ENCODE measurements at regions not wholly inside any gene's neighbourhood (a gene's known extent, or its start where the extent isn't known, plus 50 kb on each side); places are given as distances from the start of the nearest gene placed in this dataset.

DNA sequence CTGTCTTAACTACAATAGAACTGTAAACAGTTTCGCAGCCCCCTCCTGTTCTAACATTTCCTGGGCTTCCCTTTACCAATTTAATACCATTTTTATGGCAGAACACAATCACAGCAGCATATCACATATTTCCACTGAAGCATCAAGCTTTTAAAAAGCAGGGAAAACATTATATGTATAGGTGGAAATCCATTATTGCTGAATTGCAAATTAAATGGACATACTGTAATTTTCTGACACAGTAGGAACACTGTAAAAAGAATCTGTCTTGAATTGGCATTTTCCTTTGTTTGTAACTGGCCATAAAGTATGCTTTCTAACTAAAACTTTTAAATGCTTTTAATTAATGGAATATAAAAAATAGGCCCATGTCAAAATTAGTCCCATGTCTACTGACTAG is 1385.8 kb downstream of the SI start:
- intact Hi-C loops (cut with micrococcal nuclease), result no loop called here
- no peaks in the 10 kb centered on the region for H3K4me1 ChIP-seq (ENCODE audit: control insufficient read depth in 1 of 2, insufficient read depth in 2 of 2, low read length in 2 of 2)
- WGBS (ENCODE audit: insufficient coverage), result no CpG with 5 or more reads among the region's 1 CpG

DNA sequence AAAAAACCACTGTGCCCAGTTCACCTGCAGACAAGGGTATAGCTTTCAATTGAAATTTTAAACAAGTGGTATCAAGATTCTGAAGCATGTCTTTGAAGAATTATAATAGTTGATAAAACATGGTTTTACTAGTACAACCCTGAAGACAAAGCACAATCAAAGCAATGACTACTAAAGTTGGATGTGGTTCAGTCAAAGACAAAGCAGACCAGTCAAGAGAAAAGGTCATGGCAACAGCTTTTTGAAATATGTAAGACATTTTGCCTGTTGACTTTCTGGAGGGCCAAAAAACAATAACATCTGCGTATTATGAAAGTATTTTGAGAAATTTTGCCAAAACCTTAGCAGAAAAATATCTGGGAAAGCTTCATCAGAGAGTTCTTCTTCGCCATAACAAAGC is 1393.6 kb downstream of the SI start:
- DNase-seq, result no peak
- H3K4me3 Mint-ChIP-seq, result no peak overlapping the region
- Histone ChIP-seq H3K4me3 (replicated peaks in 1 of 3; ENCODE audit: low read depth in 2 of 3, low read length in 3 of 3) (no peak overlapping the region), H3K27me3 (ENCODE audit: control insufficient read depth in 2 of 2, insufficient read depth in 2 of 2, low read length in 2 of 2) (no peaks in the 10 kb centered on the region), H3K9me3 (replicated peaks in 1 of 2; ENCODE audit: control insufficient read depth in 1 of 2, insufficient read depth in 1 of 2, low read length in 2 of 2) (peaks cover 8 to 11% of the 10 kb centered on the region in 2 donors), H4K20me1 (ENCODE audit: insufficient read depth, low read length) (no peaks in the 10 kb centered on the region), H3K4me2 (replicated peaks; ENCODE audit: extremely low read depth, low read length, poor library complexity, severe bottlenecking) (no peak overlapping the region), H3K4me1 (ENCODE audit: control insufficient read depth in 1 of 2, insufficient read depth in 2 of 2, low read length in 2 of 2) (no peaks in the 10 kb centered on the region), H2AFZ (ENCODE audit: insufficient read depth, low read depth, low read length, poor library complexity, severe bottlenecking) (no peak overlapping the region), H3K9ac (ENCODE audit: insufficient read depth, low read length, poor library complexity, severe bottlenecking) (no peak overlapping the region), H3K79me2 (ENCODE audit: insufficient read depth, low read length) (no peaks in the 10 kb centered on the region), H3K27ac (ENCODE audit: low read depth in 1 of 2, low read length in 2 of 2) (no peak overlapping the region), H3K36me3 (replicated peaks in 1 of 2; ENCODE audit: control insufficient read depth in 1 of 2, insufficient read depth in 2 of 2, low read length in 2 of 2) (no peaks in the 10 kb centered on the region)
- H3K27me3 Mint-ChIP-seq (ENCODE audit: low read depth in 3 of 3), result no peaks in the 10 kb centered on the region
- no peak overlapping the region for H3K27ac Mint-ChIP-seq
- no peaks in the 10 kb centered on the region for H3K36me3 Mint-ChIP-seq
- intact Hi-C loops (cut with micrococcal nuclease), result no loop called here
- no peaks in the 10 kb centered on the region for H3K4me1 Mint-ChIP-seq
- TF ChIP-seq, protein P1, sequence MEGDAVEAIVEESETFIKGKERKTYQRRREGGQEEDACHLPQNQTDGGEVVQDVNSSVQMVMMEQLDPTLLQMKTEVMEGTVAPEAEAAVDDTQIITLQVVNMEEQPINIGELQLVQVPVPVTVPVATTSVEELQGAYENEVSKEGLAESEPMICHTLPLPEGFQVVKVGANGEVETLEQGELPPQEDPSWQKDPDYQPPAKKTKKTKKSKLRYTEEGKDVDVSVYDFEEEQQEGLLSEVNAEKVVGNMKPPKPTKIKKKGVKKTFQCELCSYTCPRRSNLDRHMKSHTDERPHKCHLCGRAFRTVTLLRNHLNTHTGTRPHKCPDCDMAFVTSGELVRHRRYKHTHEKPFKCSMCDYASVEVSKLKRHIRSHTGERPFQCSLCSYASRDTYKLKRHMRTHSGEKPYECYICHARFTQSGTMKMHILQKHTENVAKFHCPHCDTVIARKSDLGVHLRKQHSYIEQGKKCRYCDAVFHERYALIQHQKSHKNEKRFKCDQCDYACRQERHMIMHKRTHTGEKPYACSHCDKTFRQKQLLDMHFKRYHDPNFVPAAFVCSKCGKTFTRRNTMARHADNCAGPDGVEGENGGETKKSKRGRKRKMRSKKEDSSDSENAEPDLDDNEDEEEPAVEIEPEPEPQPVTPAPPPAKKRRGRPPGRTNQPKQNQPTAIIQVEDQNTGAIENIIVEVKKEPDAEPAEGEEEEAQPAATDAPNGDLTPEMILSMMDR (IDR thresholded peaks at IDR 0.05), result no peak
- H3K9me3 Mint-ChIP-seq, result peaks cover 0 to 6% (median 1%) of the 10 kb centered on the region in 7 donors
- no CpG with 5 or more reads among the region's 2 CpGs for WGBS (ENCODE audit: insufficient coverage)

More for the DNA sequence above, 1385.8 kb downstream of the SI start:
- Histone ChIP-seq H3K4me2 (replicated peaks; ENCODE audit: extremely low read depth, low read length, poor library complexity, severe bottlenecking) (no peak overlapping the region), H2AFZ (ENCODE audit: insufficient read depth, low read depth, low read length, poor library complexity, severe bottlenecking) (no peak overlapping the region), H4K20me1 (ENCODE audit: insufficient read depth, low read length) (no peaks in the 10 kb centered on the region), H3K79me2 (ENCODE audit: insufficient read depth, low read length) (no peaks in the 10 kb centered on the region), H3K9me3 (replicated peaks in 1 of 2; ENCODE audit: control insufficient read depth in 1 of 2, insufficient read depth in 1 of 2, low read length in 2 of 2) (peaks cover 23% of the 10 kb centered on the region in 2 donors), H3K27ac (ENCODE audit: low read depth in 1 of 2, low read length in 2 of 2) (no peak overlapping the region), H3K27me3 (ENCODE audit: control insufficient read depth in 2 of 2, insufficient read depth in 2 of 2, low read length in 2 of 2) (no peaks in the 10 kb centered on the region), H3K36me3 (replicated peaks in 1 of 2; ENCODE audit: control insufficient read depth in 1 of 2, insufficient read depth in 2 of 2, low read length in 2 of 2) (no peaks in the 10 kb centered on the region), H3K4me3 (replicated peaks in 1 of 3; ENCODE audit: low read depth in 2 of 3, low read length in 3 of 3) (no peak overlapping the region), H3K9ac (ENCODE audit: insufficient read depth, low read length, poor library complexity, severe bottlenecking) (no peak overlapping the region)
- no peaks in the 10 kb centered on the region for H3K4me1 Mint-ChIP-seq
- H3K27ac Mint-ChIP-seq, result no peak overlapping the region
- H3K9me3 Mint-ChIP-seq, result peaks cover 0 to 27% (median 7%) of the 10 kb centered on the region in 7 donors
- no peaks in the 10 kb centered on the region for H3K27me3 Mint-ChIP-seq (ENCODE audit: low read depth in 3 of 3)
- no peak overlapping the region for H3K4me3 Mint-ChIP-seq
- DNase-seq, result no peak
- TF ChIP-seq, protein P1 (IDR thresholded peaks at IDR 0.05), result no peak
- H3K36me3 Mint-ChIP-seq, result no peaks in the 10 kb centered on the region

Data from CD14-positive monocyte (primary cell).